Suprapubic skin (tissue), 4 donors: ENCODE measurements at regions not wholly inside any gene's neighbourhood (a gene's known extent, or its start where the extent isn't known, plus 50 kb on each side); places are given as distances from the start of the nearest gene placed in this dataset.

ENCODE experiments used
- DNase-seq, 2 donors: peaks; one replicate each; pipeline ENCODE4 v3.0.0-alpha.2; 2019; ENCODE audit warnings: low spot score in 2 of 2
- H3K27ac ChIP-seq: fragments of 200-600 bp; sonication (generic); one replicate; pipeline ENCODE4 v1.5.1; 2019
- H3K27me3 ChIP-seq: fragments of 200-600 bp; sonication (generic); one replicate; pipeline ENCODE4 v1.5.1; 2019
- H3K36me3 ChIP-seq: fragments of 200-600 bp; sonication (generic); one replicate; pipeline ENCODE4 v1.5.1; 2019
- H3K4me1 ChIP-seq: fragments of 200-600 bp; sonication (generic); one replicate; pipeline ENCODE4 v1.5.1; 2019
- H3K4me3 ChIP-seq: fragments of 200-600 bp; sonication (generic); one replicate; pipeline ENCODE4 v1.5.1; 2019; ENCODE audit warnings: mild to moderate bottlenecking
- H3K9me3 ChIP-seq: fragments of 200-600 bp; sonication (generic); one replicate; pipeline ENCODE4 v1.5.1; 2019
- CTCF ChIP-seq, 2 donors: fragments of 200-600 bp in 1 of 2; fragments of 450-650 bp in 1 of 2; sonication (generic) in 1 of 2; IDR thresholded peaks; one replicate each; pipeline ENCODE4 v1.5.1; 2016 to 2019; ENCODE audit warnings: antibody characterized with exemption in 2 of 2, mild to moderate bottlenecking in 1 of 2, moderate library complexity in 1 of 2
- EP300 ChIP-seq: sonication (generic); formaldehyde crosslinking; IDR thresholded peaks from one replicate; pipeline ENCODE4 v1.6.1; 2017; ENCODE audit warnings: antibody characterized with exemption
- POLR2A ChIP-seq, 2 donors: fragments of 450-650 bp; IDR thresholded peaks; one replicate each; pipeline ENCODE4 v1.6.1; 2017; ENCODE audit warnings: antibody characterized with exemption in 2 of 2, mild to moderate bottlenecking in 2 of 2, moderate library complexity in 2 of 2
- POLR2AphosphoS5 ChIP-seq, 3 donors: sonication (generic); formaldehyde crosslinking; IDR thresholded peaks; one replicate each; pipeline ENCODE4 v1.6.1; 2017; ENCODE audit warnings: antibody characterized with exemption in 3 of 3
- WGBS: methylation state at CpG from one replicate; pipeline ENCODE4 v1.1.5; 2018; 5-methylcytosine and 5-hydroxymethylcytosine counted together

GRCh38 chr3:116579840-116580239 lies 129.7 kb upstream of the TUSC7 start:
- H3K9me3 ChIP-seq = peaks cover 4% of the 10 kb centered on the region
- H3K4me1 ChIP-seq = no peaks in the 10 kb centered on the region
- H3K4me3 ChIP-seq = no peak overlapping the region
- DNase-seq = no peak
- H3K27ac ChIP-seq = no peak overlapping the region
- H3K27me3 ChIP-seq = no peaks in the 10 kb centered on the region
- H3K36me3 ChIP-seq = no peaks in the 10 kb centered on the region
- TF ChIP-seq POLR2A (IDR thresholded peaks at IDR 0.05) (no peak), CTCF (IDR thresholded peaks at IDR 0.05) (no peak), POLR2AphosphoS5 (IDR thresholded peaks at IDR 0.05) (no peak), EP300 (no peak)
- 13% methylated on average over 6 of the region's 6 CpGs for WGBS

GRCh38 chr3:116586285-116586944 lies 123.2 kb upstream of the TUSC7 start:
- Histone ChIP-seq H3K36me3 (no peaks in the 10 kb centered on the region), H3K4me1 (no peaks in the 10 kb centered on the region), H3K27me3 (no peaks in the 10 kb centered on the region), H3K4me3 (no peak overlapping the region), H3K9me3 (no peaks in the 10 kb centered on the region), H3K27ac (no peak overlapping the region)
- WGBS = 72% methylated on average over 7 of the region's 7 CpGs
- DNase-seq = no peak
- TF ChIP-seq CTCF (IDR thresholded peaks at IDR 0.05) (no peak), EP300 (no peak), POLR2A (IDR thresholded peaks at IDR 0.05) (no peak), POLR2AphosphoS5 (IDR thresholded peaks at IDR 0.05) (no peak)

GRCh38 chr3:116591236-116591635 lies 118.3 kb upstream of the TUSC7 start:
- DNase-seq = no peak
- 39% methylated on average over 3 of the region's 3 CpGs for WGBS

GRCh38 chr3:116601206-116601605 lies 108.4 kb upstream of the TUSC7 start:
- no peak for DNase-seq
- Histone ChIP-seq H3K36me3 (no peaks in the 10 kb centered on the region), H3K4me1 (no peaks in the 10 kb centered on the region), H3K27ac (no peak overlapping the region), H3K9me3 (no peaks in the 10 kb centered on the region), H3K27me3 (no peaks in the 10 kb centered on the region), H3K4me3 (no peak overlapping the region)
- WGBS = 93% methylated on average over 2 of the region's 2 CpGs
- TF ChIP-seq CTCF (IDR thresholded peaks at IDR 0.05) = no peak
- TF ChIP-seq POLR2AphosphoS5 (IDR thresholded peaks at IDR 0.05) = no peak
- TF ChIP-seq POLR2A (IDR thresholded peaks at IDR 0.05) = no peak
- no peak for TF ChIP-seq EP300

More at GRCh38 chr3:116591236-116591635, 118.3 kb upstream of the TUSC7 start:
- H3K36me3 ChIP-seq = no peaks in the 10 kb centered on the region
- no peak overlapping the region for H3K4me3 ChIP-seq
- H3K9me3 ChIP-seq = no peaks in the 10 kb centered on the region
- H3K27ac ChIP-seq = no peak overlapping the region
- no peaks in the 10 kb centered on the region for H3K4me1 ChIP-seq
- H3K27me3 ChIP-seq = no peaks in the 10 kb centered on the region
- TF ChIP-seq POLR2AphosphoS5 (IDR thresholded peaks at IDR 0.05) = no peak
- no peak for TF ChIP-seq CTCF (IDR thresholded peaks at IDR 0.05)
- TF ChIP-seq EP300 = no peak

- WGBS = 77% methylated on average over 4 of the region's 5 CpGs
- H3K27me3 ChIP-seq = no peaks in the 10 kb centered on the region
- H3K4me1 ChIP-seq = no peaks in the 10 kb centered on the region
- H3K9me3 ChIP-seq = no peaks in the 10 kb centered on the region
- no peak overlapping the region for H3K27ac ChIP-seq
- no peaks in the 10 kb centered on the region for H3K36me3 ChIP-seq
- TF ChIP-seq POLR2AphosphoS5 (IDR thresholded peaks at IDR 0.05) (no peak), POLR2A (IDR thresholded peaks at IDR 0.05) (no peak), CTCF (IDR thresholded peaks at IDR 0.05) (no peak), EP300 (no peak)
- no peak for DNase-seq
- H3K4me3 ChIP-seq = no peak overlapping the region
Measured at GRCh38 chr3:116607205-116607604, 102.4 kb upstream of the TUSC7 start.
